GM23338 (cell line): ENCODE measurements at regions not wholly inside any gene's neighbourhood (a gene's known extent, or its start where the extent isn't known, plus 50 kb on each side); places are given as distances from the start of the nearest gene placed in this dataset.

Source experiments
- EZH2 ChIP-seq: fragments of 200-600 bp; sonication (generic); IDR thresholded peaks from one replicate; pipeline ENCODE4 v1.8.0; 2017; ENCODE audit warnings: antibody characterized with exemption, mild to moderate bottlenecking, low read depth; ENCODE audit not compliant: unreplicated experiment
- POLR2AphosphoS5 ChIP-seq: IDR thresholded peaks from 2 replicates; pipeline ENCODE4 v1.6.1; 2016; ENCODE audit warnings: antibody characterized with exemption, low read depth

GRCh38 chr11:110774138-110775014 lies 62.1 kb upstream of the ARHGAP20 start:
- TF ChIP-seq EZH2 = no peak
- no peak for TF ChIP-seq POLR2AphosphoS5
